ENCODE measurements at regions not wholly inside any gene's neighbourhood (a gene's known extent, or its start where the extent isn't known, plus 50 kb on each side); places are given as distances from the start of the nearest gene placed in this dataset.

GRCh38 chr18:34543945-34544344 lies 166.2 kb upstream of the DTNA start:
- peaks cover 3% of the 10 kb centered on the region for H3K9me3 Mint-ChIP-seq
- H3K4me3 Mint-ChIP-seq, result no peak overlapping the region
- Histone ChIP-seq H3K4me3 (ENCODE audit: low read length) (no peak overlapping the region), H3K9me3 (ENCODE audit: control insufficient read depth, low read length) (no peaks in the 10 kb centered on the region), H3K27me3 (ENCODE audit: control insufficient read depth, insufficient read depth, low read length, poor library complexity, severe bottlenecking) (no peaks in the 10 kb centered on the region), H3K27ac (ENCODE audit: low read depth, low read length) (no peak overlapping the region), H3K36me3 (ENCODE audit: control insufficient read depth, insufficient read depth, low read length) (no peaks in the 10 kb centered on the region), H3K9ac (ENCODE audit: extremely low read depth, low read length, poor library complexity, severe bottlenecking) (no peak overlapping the region), H3K4me1 (ENCODE audit: control insufficient read depth, insufficient read depth, low read length) (no peaks in the 10 kb centered on the region)
- H3K4me1 Mint-ChIP-seq, result peaks cover 37% of the 10 kb centered on the region
- no peak for DNase-seq
- H3K27ac Mint-ChIP-seq, result no peak overlapping the region
- WGBS, 2 experiments (ENCODE audit: insufficient coverage in 1 of 2, insufficient read length in 1 of 2), result 85 to 86% methylated on average over 1 of the region's 1 CpG
- no peaks in the 10 kb centered on the region for H3K27me3 Mint-ChIP-seq (ENCODE audit: insufficient read depth)
- no peak for TF ChIP-seq CTCF (conservative IDR thresholded peaks at IDR 0.05)
- H3K36me3 Mint-ChIP-seq (ENCODE audit: low read depth), result no peaks in the 10 kb centered on the region

- H3K36me3 Mint-ChIP-seq (ENCODE audit: low read depth), result no peaks in the 10 kb centered on the region
- no peak for DNase-seq
- H3K27ac Mint-ChIP-seq, result no peak overlapping the region
- no peak overlapping the region for H3K27ac ChIP-seq (ENCODE audit: low read depth, low read length)
- H3K4me3 ChIP-seq (ENCODE audit: low read length), result no peak overlapping the region
- peaks cover 37% of the 10 kb centered on the region for H3K4me1 Mint-ChIP-seq
- no peaks in the 10 kb centered on the region for H3K27me3 Mint-ChIP-seq (ENCODE audit: insufficient read depth)
- no peak for TF ChIP-seq CTCF (conservative IDR thresholded peaks at IDR 0.05)
- no peaks in the 10 kb centered on the region for H3K36me3 ChIP-seq (ENCODE audit: control insufficient read depth, insufficient read depth, low read length)
- H3K4me3 Mint-ChIP-seq, result no peak overlapping the region
- WGBS, 2 experiments (ENCODE audit: insufficient coverage in 1 of 2, insufficient read length in 1 of 2), result 92 to 95% methylated on average over 3 of the region's 3 CpGs
- peaks cover 3% of the 10 kb centered on the region for H3K9me3 Mint-ChIP-seq
- H3K4me1 ChIP-seq (ENCODE audit: control insufficient read depth, insufficient read depth, low read length), result no peaks in the 10 kb centered on the region
- H3K9me3 ChIP-seq (ENCODE audit: control insufficient read depth, low read length), result no peaks in the 10 kb centered on the region
- no peak overlapping the region for H3K9ac ChIP-seq (ENCODE audit: extremely low read depth, low read length, poor library complexity, severe bottlenecking)
- H3K27me3 ChIP-seq (ENCODE audit: control insufficient read depth, insufficient read depth, low read length, poor library complexity, severe bottlenecking), result no peaks in the 10 kb centered on the region
Observed at GRCh38 chr18:34544930-34545329, 165.2 kb upstream of the DTNA start.

- H3K36me3 ChIP-seq (ENCODE audit: control insufficient read depth, insufficient read depth, low read length), result no peaks in the 10 kb centered on the region
- H3K4me3 ChIP-seq (ENCODE audit: low read length), result no peak overlapping the region
- peak; percentile 42 for TF ChIP-seq CTCF (conservative IDR thresholded peaks at IDR 0.05)
- H3K27me3 Mint-ChIP-seq (ENCODE audit: insufficient read depth), result no peaks in the 10 kb centered on the region
- no peak overlapping the region for H3K4me3 Mint-ChIP-seq
- peaks cover 36% of the 10 kb centered on the region for H3K4me1 Mint-ChIP-seq
- 20 to 27% methylated on average over 1 of the region's 2 CpGs for WGBS, 2 experiments (ENCODE audit: insufficient coverage in 1 of 2, insufficient read length in 1 of 2)
- H3K27me3 ChIP-seq (ENCODE audit: control insufficient read depth, insufficient read depth, low read length, poor library complexity, severe bottlenecking), result no peaks in the 10 kb centered on the region
- peaks cover 3% of the 10 kb centered on the region for H3K9me3 Mint-ChIP-seq
- no peaks in the 10 kb centered on the region for H3K9me3 ChIP-seq (ENCODE audit: control insufficient read depth, low read length)
- peak overlapping the region; percentile 41 for H3K27ac Mint-ChIP-seq
- peaks cover 2% of the 10 kb centered on the region for H3K36me3 Mint-ChIP-seq (ENCODE audit: low read depth)
- no peak overlapping the region for H3K9ac ChIP-seq (ENCODE audit: extremely low read depth, low read length, poor library complexity, severe bottlenecking)
- H3K27ac ChIP-seq (ENCODE audit: low read depth, low read length), result no peak overlapping the region
- no peak for DNase-seq
- H3K4me1 ChIP-seq (ENCODE audit: control insufficient read depth, insufficient read depth, low read length), result no peaks in the 10 kb centered on the region
Observed at GRCh38 chr18:34548120-34548972, 161.8 kb upstream of the DTNA start.
